ENCODE measurements at regions not wholly inside any gene's neighbourhood (a gene's known extent, or its start where the extent isn't known, plus 50 kb on each side); places are given as distances from the start of the nearest gene placed in this dataset.
"Not testable (repeated sequence)": the region's sequence is repeated elsewhere in the genome, so short reads cannot be mapped to it uniquely, and the experiment has no call there.

DNA sequence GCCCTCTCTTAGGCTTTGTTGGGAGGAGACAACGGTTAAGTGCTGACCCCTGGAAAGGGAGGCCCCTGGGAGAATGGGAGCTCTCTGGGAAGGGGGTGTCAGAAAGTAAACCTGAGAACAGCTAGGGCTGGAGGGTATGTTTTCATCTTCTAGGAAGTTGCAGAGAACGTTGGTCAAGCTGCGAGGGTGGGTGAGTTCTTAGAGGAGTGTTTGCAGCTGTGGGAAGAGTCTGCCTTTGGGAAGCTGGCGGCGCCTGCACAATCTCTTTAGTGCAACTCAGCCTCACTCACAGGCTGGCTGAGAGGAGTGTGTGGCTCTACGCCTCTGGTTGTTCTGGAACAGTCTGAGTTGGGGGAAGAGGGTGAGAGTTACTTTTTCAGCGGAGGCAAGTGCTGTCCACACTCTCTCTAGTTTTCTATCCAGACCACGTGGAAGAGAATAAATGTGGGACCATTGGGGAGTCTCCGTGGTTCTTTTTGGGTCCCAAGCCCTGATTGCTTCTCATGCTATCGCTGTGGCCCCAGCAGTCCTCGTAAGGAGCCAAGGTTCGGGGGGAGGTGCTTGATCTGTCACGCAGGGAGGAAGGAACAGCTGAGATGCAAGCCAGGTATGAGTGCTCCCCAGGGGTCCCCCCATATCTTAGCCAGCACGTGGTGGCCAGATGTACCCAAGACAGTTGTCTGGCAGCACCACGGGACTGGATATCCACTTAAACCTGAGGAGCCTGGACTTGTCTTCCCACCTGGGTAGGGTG, 237.2 kb downstream of the BUB3 start:
- Mint-ChIP-seq H3K27me3 (no peaks in the 10 kb centered on the region), H3K4me1 (ENCODE audit: low read depth) (no peaks in the 10 kb centered on the region), H3K27ac (no peak overlapping the region), H3K4me3 (no peak overlapping the region), H3K9me3 (peaks cover 16% of the 10 kb centered on the region), H3K36me3 (peaks cover 3% of the 10 kb centered on the region)
- intact Hi-C loops (cut with micrococcal nuclease): no loop called here
- POLR2A ChIA-PET: no interaction called here
- CTCF ChIA-PET: interaction anchor here (0.6 kb wide), 1 partner anchor 348 kb away, joined by 3 read pairs; no protein-coding TSS in a partner anchor
- no peak for DNase-seq

DNA sequence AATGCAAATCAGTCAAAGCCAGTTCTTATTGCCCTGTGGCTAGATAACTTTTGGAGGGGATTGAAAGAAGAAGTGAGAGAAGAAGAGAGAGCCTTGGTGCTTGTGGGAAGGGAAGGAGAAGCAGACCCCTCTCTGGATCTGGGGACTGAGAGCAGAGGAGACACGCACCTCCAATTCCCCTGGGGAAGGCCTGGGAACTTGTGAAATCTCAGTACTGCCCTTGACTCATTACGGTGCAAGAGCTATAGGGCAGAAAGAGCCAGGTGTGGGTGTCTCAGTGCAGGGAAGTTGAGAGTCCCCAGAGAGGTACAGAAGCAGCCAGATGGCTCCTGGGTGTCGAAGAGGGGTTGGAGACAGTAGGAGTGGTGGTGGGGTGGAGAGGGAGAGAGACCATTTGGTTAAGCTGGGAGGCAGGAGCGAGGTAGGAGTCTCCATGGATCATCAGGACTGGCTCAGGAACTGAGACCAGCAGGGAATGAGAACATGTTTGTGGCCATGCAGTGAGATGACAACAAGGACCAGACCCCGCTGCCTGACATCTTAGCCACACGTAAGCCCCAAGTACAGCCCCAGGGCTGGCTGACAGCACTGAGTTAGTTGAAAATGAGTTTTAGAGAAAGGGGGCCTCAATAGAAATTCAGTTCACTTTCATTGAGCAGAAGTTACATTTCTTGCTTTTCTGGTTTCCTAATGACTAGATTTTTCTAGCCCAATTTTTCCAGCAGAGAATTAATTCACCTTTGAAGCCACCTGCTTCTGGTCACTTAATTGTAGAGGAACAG, 238.2 kb downstream of the BUB3 start:
- Mint-ChIP-seq H3K4me3 (no peak overlapping the region), H3K27me3 (no peaks in the 10 kb centered on the region), H3K36me3 (peaks cover 3% of the 10 kb centered on the region), H3K9me3 (peaks cover 12% of the 10 kb centered on the region), H3K27ac (no peak overlapping the region), H3K4me1 (ENCODE audit: low read depth) (no peaks in the 10 kb centered on the region)
- CTCF ChIA-PET: no interaction called here
- intact Hi-C loops (cut with micrococcal nuclease): no loop called here
- DNase-seq: no peak
- POLR2A ChIA-PET: no interaction called here

DNA sequence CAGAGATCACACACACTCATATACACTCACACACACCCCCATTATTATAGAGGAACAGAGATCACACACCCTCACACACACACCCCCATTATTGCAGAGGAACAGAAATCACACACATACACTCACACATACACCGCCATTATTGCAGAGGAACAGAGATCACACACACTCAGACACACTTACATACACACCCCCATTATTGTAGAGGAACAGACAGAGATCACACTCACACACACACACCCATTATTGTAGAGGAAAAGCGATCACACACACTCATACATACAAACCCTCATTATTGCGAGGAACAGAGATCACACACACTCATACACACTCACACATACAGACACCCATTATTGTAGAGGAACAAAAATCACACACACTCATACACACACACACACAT, 239.0 kb downstream of the BUB3 start:
- Mint-ChIP-seq H3K4me3 (no peak overlapping the region), H3K4me1 (ENCODE audit: low read depth) (no peaks in the 10 kb centered on the region), H3K36me3 (peaks cover 3% of the 10 kb centered on the region), H3K27ac (no peak overlapping the region), H3K27me3 (no peaks in the 10 kb centered on the region), H3K9me3 (peaks cover 6% of the 10 kb centered on the region)
- ChIA-PET POLR2A (no interaction called here), CTCF (no interaction called here)
- DNase-seq: no peak
- intact Hi-C loops (cut with micrococcal nuclease): no loop called here

DNA sequence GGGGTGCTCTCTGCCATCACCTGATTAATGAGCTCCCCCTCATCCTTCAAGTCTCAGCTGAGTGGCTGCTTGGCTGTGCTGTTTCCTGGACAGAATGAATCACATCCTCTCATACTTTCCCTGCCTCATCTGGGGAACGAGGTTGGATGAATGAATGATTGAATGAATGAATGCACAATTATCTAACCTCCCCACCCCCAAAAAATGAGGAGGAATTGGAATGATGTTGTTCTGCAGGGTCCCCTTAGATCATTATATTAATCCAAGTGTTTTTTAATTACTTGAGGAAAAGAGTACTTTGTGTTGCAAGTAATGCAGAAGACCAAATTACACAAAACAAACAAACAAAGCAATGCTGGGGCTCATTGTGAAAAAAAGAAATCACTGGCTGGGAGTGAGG, 240.2 kb downstream of the BUB3 start:
- H3K9me3 Mint-ChIP-seq: peaks cover 6% of the 10 kb centered on the region
- no peaks in the 10 kb centered on the region for H3K4me1 Mint-ChIP-seq (ENCODE audit: low read depth)
- no peak overlapping the region for H3K27ac Mint-ChIP-seq
- intact Hi-C loops (cut with micrococcal nuclease): no loop called here
- H3K4me3 Mint-ChIP-seq: no peak overlapping the region
- no peaks in the 10 kb centered on the region for H3K27me3 Mint-ChIP-seq
- peaks cover 3% of the 10 kb centered on the region for H3K36me3 Mint-ChIP-seq
- no peak for DNase-seq
- ChIA-PET POLR2A (no interaction called here), CTCF (no interaction called here)

DNA sequence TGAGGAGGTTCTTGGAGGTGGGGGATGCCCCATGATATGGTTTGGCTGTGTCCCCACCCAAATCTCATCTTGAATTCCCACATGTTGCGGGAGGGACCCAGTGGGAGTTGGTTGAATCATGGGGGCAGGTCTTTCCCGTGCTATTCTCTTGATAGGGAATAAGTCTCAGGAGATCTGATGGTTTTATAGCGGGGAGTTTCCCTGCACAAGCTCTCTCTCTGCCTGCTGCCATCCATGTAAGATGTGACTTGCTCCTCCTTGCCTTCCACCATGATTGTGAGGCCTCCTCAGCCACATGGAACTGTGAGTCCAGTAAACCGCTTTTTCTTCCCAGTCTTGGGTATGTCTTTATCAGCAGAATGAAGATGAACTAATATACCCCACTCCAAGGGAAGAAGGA, 241.0 kb downstream of the BUB3 start:
- DNase-seq; H3K9me3 Mint-ChIP-seq; H3K27ac Mint-ChIP-seq; H3K36me3 Mint-ChIP-seq; H3K4me1 Mint-ChIP-seq (ENCODE audit: low read depth); POLR2A ChIA-PET; H3K4me3 Mint-ChIP-seq; intact Hi-C loops (cut with micrococcal nuclease); H3K27me3 Mint-ChIP-seq; CTCF ChIA-PET: not testable (repeated sequence)

DNA sequence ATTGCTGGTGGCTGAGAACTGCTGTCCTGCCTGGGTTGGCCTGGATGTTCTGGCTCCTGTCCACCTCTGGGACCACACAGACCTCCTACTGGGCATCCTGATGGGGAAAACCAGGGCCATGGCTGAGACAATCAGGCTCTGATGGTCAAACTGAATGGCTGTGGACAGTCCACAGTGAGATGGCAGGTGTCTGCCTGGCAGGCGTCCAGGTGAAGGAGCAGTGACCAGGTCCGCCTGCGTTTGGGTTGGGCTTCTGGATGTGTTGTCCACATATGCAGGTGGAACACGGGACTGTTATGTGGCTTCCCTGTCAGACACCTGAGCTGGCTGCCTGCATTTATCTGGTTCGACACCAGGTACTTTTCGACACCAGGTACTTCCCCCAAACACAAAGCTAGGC, 241.7 kb downstream of the BUB3 start:
- no peak overlapping the region for H3K4me3 Mint-ChIP-seq
- peaks cover 6% of the 10 kb centered on the region for H3K9me3 Mint-ChIP-seq
- no peaks in the 10 kb centered on the region for H3K27me3 Mint-ChIP-seq
- ChIA-PET CTCF (no interaction called here), POLR2A (no interaction called here)
- no peak overlapping the region for H3K27ac Mint-ChIP-seq
- no peaks in the 10 kb centered on the region for H3K4me1 Mint-ChIP-seq (ENCODE audit: low read depth)
- DNase-seq: no peak
- intact Hi-C loops (cut with micrococcal nuclease): no loop called here
- H3K36me3 Mint-ChIP-seq: peaks cover 3% of the 10 kb centered on the region

DNA sequence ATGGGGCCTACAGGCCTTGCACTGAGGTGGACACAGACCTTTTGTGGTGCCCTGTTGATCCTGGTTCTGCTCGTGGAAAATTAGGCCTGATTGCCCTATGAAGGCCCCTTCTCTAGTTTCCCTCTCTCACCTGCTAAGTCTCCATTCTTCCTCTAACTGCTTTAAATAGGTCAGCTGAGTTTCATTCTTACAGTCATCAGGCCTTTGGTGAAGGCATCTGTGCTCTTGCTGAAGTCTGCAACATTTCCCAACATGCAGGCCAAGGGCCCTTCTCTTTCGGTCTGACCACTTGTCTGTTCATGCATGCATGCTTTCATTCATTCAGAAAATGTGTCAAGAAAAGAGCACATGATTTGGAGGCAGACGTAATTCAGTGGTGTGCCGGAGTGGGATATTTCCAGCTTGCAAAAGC, 244.0 kb downstream of the BUB3 start:
- no peaks in the 10 kb centered on the region for H3K27me3 Mint-ChIP-seq
- peaks cover 6% of the 10 kb centered on the region for H3K9me3 Mint-ChIP-seq
- no peak overlapping the region for H3K4me3 Mint-ChIP-seq
- DNase-seq: no peak
- H3K27ac Mint-ChIP-seq: no peak overlapping the region
- POLR2A ChIA-PET: no interaction called here
- intact Hi-C loops (cut with micrococcal nuclease): no loop called here
- no peaks in the 10 kb centered on the region for H3K4me1 Mint-ChIP-seq (ENCODE audit: low read depth)
- peaks cover 3% of the 10 kb centered on the region for H3K36me3 Mint-ChIP-seq
- CTCF ChIA-PET: no interaction called here

DNA sequence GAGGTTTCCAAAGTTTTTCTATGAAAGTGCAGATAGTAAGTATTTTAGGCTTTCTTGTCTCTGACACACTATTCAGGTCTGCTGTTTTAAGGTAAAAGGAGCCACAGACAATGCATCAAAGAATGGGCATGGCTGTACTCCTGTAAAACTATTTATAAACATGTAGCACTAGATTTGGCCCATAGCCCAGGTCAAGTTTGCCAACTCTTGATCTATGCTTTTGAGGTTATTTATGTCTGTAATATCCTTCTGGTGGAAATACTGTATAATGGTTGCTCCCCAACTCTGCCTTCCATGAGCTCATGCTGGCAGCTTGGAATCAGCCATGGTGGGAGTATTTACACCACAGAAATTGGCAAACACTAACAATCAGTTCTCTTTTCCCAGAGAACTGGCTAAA, 244.6 kb downstream of the BUB3 start:
- ChIA-PET CTCF (no interaction called here), POLR2A (no interaction called here)
- Mint-ChIP-seq H3K36me3 (peaks cover 3% of the 10 kb centered on the region), H3K4me1 (ENCODE audit: low read depth) (no peaks in the 10 kb centered on the region), H3K4me3 (no peak overlapping the region), H3K9me3 (peaks cover 10% of the 10 kb centered on the region), H3K27me3 (no peaks in the 10 kb centered on the region), H3K27ac (no peak overlapping the region)
- intact Hi-C loops (cut with micrococcal nuclease): no loop called here
- DNase-seq: no peak

DNA sequence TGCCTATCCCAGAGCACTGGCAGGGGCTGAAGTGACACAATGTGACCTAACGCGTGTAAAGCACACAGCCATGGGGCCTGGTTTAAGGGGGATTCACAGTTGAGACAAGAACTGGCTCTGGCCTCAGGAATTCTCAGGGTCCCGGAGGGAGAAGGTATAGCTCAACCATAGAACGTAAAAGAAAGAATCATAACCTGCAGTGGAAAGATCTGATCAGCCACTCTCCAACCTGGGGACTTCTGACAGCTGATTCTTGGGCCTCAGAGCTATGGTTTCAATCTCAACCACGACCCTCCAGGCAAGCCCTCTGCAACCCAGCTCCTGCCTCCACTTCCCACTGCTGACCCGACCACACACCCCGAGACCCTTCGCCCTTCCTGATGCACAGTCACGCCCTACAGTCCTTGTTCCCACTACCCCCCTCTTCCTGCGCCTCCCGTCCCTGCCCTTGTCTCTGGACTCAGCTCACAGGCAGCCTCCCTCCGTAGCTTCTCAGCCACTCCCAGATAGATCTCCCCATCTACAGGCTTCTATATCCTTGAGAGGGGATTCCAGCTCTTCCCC, 245.2 kb downstream of the BUB3 start:
- intact Hi-C loops (cut with micrococcal nuclease): no loop called here
- peaks cover 3% of the 10 kb centered on the region for H3K36me3 Mint-ChIP-seq
- no peaks in the 10 kb centered on the region for H3K27me3 Mint-ChIP-seq
- H3K4me3 Mint-ChIP-seq: no peak overlapping the region
- no peak overlapping the region for H3K27ac Mint-ChIP-seq
- ChIA-PET CTCF (interaction anchor here (0.6 kb wide), 1 partner anchor 23 kb away, joined by 3 read pairs; no protein-coding TSS in a partner anchor), POLR2A (no interaction called here)
- peaks cover 15% of the 10 kb centered on the region for H3K9me3 Mint-ChIP-seq
- DNase-seq: no peak
- no peaks in the 10 kb centered on the region for H3K4me1 Mint-ChIP-seq (ENCODE audit: low read depth)

DNA sequence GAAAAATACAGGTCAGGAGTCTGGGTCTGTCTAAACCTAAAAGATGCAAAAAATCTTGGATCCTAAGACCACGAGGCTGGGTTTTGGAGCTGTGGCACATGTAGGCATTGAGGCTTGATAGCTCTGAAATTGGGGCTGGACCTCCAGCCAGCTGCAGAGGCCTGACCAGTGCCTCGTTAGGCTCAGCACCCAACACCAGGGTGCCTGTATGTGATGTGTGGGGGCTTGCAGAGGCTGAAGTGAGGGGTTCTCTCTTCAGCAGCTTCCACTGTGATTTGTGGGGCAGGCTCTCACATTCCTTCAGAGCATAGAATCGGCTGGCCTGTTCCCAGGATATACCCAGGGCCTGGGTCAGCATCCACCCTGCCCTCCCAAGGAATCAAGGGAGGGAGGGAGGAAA, 247.8 kb downstream of the BUB3 start:
- POLR2A ChIA-PET: no interaction called here
- DNase-seq: no peak
- Mint-ChIP-seq H3K27ac (no peak overlapping the region), H3K4me1 (ENCODE audit: low read depth) (no peaks in the 10 kb centered on the region), H3K4me3 (no peak overlapping the region), H3K27me3 (no peaks in the 10 kb centered on the region), H3K36me3 (peaks cover 3% of the 10 kb centered on the region), H3K9me3 (peaks cover 22% of the 10 kb centered on the region)
- intact Hi-C loops (cut with micrococcal nuclease): no loop called here
- CTCF ChIA-PET: no interaction called here

DNA sequence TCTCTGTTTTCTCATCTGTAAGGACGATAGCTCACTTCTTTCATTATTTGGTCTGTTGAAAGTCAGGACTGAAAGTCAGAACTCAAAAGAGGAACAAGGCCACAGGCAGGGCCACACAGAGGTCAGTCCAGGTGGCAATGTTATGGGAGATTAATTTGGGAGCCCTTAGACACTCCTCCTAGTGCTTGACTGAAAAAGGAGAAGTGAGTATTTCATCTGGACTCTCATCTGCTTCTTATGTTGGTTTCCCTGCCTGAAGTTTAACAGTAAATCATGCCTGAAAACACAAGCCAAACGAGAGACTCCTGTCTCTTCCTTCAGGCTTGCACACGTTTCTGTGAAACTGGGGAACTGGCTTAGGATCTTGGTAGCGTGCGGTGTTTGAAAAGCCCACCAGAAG, 248.5 kb downstream of the BUB3 start:
- Mint-ChIP-seq H3K36me3 (peaks cover 3% of the 10 kb centered on the region), H3K27ac (no peak overlapping the region), H3K4me3 (no peak overlapping the region), H3K4me1 (ENCODE audit: low read depth) (no peaks in the 10 kb centered on the region), H3K27me3 (no peaks in the 10 kb centered on the region), H3K9me3 (peaks cover 22% of the 10 kb centered on the region)
- intact Hi-C loops (cut with micrococcal nuclease): no loop called here
- ChIA-PET CTCF (no interaction called here), POLR2A (no interaction called here)
- no peak for DNase-seq

DNA sequence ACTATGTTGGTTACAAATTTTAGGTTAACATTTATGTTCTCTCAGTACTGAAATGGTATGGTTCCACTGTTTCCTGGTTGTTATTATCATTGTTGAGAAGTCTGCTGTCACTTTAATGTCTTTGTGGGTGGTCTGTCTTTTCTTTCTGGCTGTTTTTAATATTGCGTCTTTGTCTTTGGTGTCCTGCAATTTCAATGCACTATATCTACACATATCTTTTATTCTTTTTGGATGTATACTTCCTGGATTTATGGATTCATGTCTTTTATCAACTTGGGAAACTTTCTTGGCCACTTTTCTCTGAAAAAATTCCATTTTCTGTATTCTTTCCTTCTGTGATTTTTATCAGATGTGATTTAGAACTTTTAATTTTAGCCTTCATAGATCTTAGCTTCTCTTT, 250.2 kb downstream of the BUB3 start:
- H3K36me3 Mint-ChIP-seq: peaks cover 3% of the 10 kb centered on the region
- intact Hi-C loops (cut with micrococcal nuclease): no loop called here
- no peak for DNase-seq
- H3K27me3 Mint-ChIP-seq: no peaks in the 10 kb centered on the region
- peaks cover 22% of the 10 kb centered on the region for H3K9me3 Mint-ChIP-seq
- H3K4me3 Mint-ChIP-seq: no peak overlapping the region
- no peaks in the 10 kb centered on the region for H3K4me1 Mint-ChIP-seq (ENCODE audit: low read depth)
- ChIA-PET POLR2A (no interaction called here), CTCF (no interaction called here)
- no peak overlapping the region for H3K27ac Mint-ChIP-seq

DNA sequence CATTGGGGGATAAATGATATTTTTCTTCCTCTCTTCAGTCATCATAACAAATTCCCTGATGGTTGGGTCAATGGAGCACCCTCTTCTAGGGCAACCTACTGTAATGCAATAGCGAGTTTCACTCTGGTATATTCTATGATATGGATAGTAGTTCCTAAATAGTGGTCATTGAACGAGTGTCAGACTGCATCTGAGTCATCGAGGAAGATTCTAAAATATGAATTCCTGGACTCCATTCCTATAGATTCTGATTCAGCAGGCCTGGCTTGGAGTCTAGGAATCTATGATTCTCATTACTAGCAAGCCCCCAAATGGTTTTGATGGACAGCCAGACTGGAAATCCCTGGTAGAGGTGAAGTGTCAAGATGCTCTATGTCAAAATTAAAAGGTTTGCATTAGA, 254.5 kb downstream of the BUB3 start:
- DNase-seq: no peak
- Mint-ChIP-seq H3K4me1 (ENCODE audit: low read depth) (no peaks in the 10 kb centered on the region), H3K36me3 (peaks cover 3% of the 10 kb centered on the region), H3K27me3 (no peaks in the 10 kb centered on the region), H3K4me3 (no peak overlapping the region), H3K27ac (no peak overlapping the region), H3K9me3 (peaks cover 18% of the 10 kb centered on the region)
- POLR2A ChIA-PET: no interaction called here
- intact Hi-C loops (cut with micrococcal nuclease): no loop called here
- CTCF ChIA-PET: no interaction called here
